ENCODE measurements at regions not wholly inside any gene's neighbourhood (a gene's known extent, or its start where the extent isn't known, plus 50 kb on each side); places are given as distances from the start of the nearest gene placed in this dataset.

DNA sequence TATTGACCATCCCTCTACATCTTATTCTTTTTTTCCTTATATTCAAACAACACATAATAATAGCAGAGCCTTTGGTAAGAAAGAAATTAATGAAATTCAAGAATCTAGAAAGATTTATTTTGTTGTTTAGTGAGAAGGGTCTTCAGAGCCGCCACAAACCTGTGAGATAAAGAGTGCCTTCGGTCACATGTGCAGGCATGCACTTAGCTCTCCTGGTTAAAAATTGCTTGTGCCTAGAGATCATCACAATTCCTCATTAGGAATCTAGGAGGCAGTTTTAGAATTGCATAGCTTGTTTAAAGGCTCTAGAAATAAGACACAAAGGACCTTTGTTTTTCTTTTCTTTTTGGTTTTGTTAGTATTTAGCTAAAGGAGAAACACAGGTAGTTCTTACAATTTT lies 1948.4 kb upstream of the IGFBP7 start:
- no peak overlapping the region for H2BK12ac ChIP-seq (ENCODE audit: insufficient read length, low read depth, low read length)
- no peak overlapping the region for H3K18ac ChIP-seq (ENCODE audit: insufficient read length, low read depth, low read length)
- H3K9ac ChIP-seq (ENCODE audit: extremely low read depth, insufficient read length, low read length) = no peak overlapping the region
- H2BK5ac ChIP-seq (ENCODE audit: insufficient read length, low read length) = no peak overlapping the region
- H3K79me2 ChIP-seq (ENCODE audit: insufficient read depth, low read length) = no peaks in the 10 kb centered on the region
- H4K91ac ChIP-seq (ENCODE audit: insufficient read length, low read depth, low read length) = no peak overlapping the region
- H3K9me3 Mint-ChIP-seq = no peaks in the 10 kb centered on the region
- H3K27ac Mint-ChIP-seq = 0 out of 7 replicates have a peak overlapping the region, but pooled peaks of 1 of the 3 experiments have one; percentile 16
- no peaks in the 10 kb centered on the region for H3K27me3 Mint-ChIP-seq (ENCODE audit: low read depth)
- H2BK15ac ChIP-seq (ENCODE audit: low read depth, low read length) = no peak overlapping the region
- H3K9me3 ChIP-seq (ENCODE audit: control insufficient read depth, low read depth, low read length) = no peaks in the 10 kb centered on the region
- H3K4me1 Mint-ChIP-seq = no peaks in the 10 kb centered on the region
- no CpG with 5 or more reads among the region's 2 CpGs for WGBS (ENCODE audit: extremely low coverage, insufficient read length, low lambda C conversion rate)
- no peak overlapping the region for H3K4ac ChIP-seq (ENCODE audit: low read depth, low read length)
- H3K4me1 ChIP-seq (ENCODE audit: insufficient read depth, low read length) = no peaks in the 10 kb centered on the region
- H3K14ac ChIP-seq (ENCODE audit: insufficient read depth, low read length) = no peak overlapping the region
- H3K23me2 ChIP-seq (ENCODE audit: insufficient read length, low read depth, low read length, poor library complexity, severe bottlenecking) = no peaks in the 10 kb centered on the region
- no peak for DNase-seq
- no peak overlapping the region for H3K23ac ChIP-seq (ENCODE audit: insufficient read length, low read depth, low read length)
- no peak overlapping the region for H2AFZ ChIP-seq (ENCODE audit: low read length)
- no peak overlapping the region for H3K4me3 Mint-ChIP-seq
- no peak overlapping the region for H2AK5ac ChIP-seq (ENCODE audit: insufficient read length, low read length)
- no peak overlapping the region for H3K56ac ChIP-seq (ENCODE audit: insufficient read length, low read depth, low read length)
- TF ChIP-seq, protein P1, sequence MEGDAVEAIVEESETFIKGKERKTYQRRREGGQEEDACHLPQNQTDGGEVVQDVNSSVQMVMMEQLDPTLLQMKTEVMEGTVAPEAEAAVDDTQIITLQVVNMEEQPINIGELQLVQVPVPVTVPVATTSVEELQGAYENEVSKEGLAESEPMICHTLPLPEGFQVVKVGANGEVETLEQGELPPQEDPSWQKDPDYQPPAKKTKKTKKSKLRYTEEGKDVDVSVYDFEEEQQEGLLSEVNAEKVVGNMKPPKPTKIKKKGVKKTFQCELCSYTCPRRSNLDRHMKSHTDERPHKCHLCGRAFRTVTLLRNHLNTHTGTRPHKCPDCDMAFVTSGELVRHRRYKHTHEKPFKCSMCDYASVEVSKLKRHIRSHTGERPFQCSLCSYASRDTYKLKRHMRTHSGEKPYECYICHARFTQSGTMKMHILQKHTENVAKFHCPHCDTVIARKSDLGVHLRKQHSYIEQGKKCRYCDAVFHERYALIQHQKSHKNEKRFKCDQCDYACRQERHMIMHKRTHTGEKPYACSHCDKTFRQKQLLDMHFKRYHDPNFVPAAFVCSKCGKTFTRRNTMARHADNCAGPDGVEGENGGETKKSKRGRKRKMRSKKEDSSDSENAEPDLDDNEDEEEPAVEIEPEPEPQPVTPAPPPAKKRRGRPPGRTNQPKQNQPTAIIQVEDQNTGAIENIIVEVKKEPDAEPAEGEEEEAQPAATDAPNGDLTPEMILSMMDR (conservative IDR thresholded peaks at IDR 0.05) = no peak
- H3K27ac ChIP-seq (ENCODE audit: insufficient read length, low read depth, low read length) = no peak overlapping the region
- H3K79me1 ChIP-seq (ENCODE audit: insufficient read depth, low read depth, low read length, poor library complexity, severe bottlenecking) = no peaks in the 10 kb centered on the region
- no peak overlapping the region for H2BK120ac ChIP-seq (ENCODE audit: low read depth, low read length, poor library complexity, severe bottlenecking)
- no peak overlapping the region for H3T11ph ChIP-seq (ENCODE audit: low read length)
- H4K8ac ChIP-seq (replicated peaks; ENCODE audit: insufficient read length, low read depth, low read length) = no peak overlapping the region
- H4K5ac ChIP-seq (ENCODE audit: insufficient read length, low read depth, low read length) = no peak overlapping the region
- H3K36me3 Mint-ChIP-seq (ENCODE audit: insufficient read depth in 1 of 3, low read depth in 3 of 3) = no peaks in the 10 kb centered on the region; a peak in 1 of 7 replicates
- H4K20me1 ChIP-seq (ENCODE audit: control insufficient read depth, insufficient read depth, insufficient read length) = no peaks in the 10 kb centered on the region
- no peak overlapping the region for H3K4me2 ChIP-seq (ENCODE audit: insufficient read depth, insufficient read length, low read length)
- no peaks in the 10 kb centered on the region for H3K27me3 ChIP-seq (ENCODE audit: insufficient read depth, low read length)
- H2BK20ac ChIP-seq (ENCODE audit: low read depth, low read length, poor library complexity, severe bottlenecking) = no peak overlapping the region

All from H9 (cell line).